ENCODE measurements at regions not wholly inside any gene's neighbourhood (a gene's known extent, or its start where the extent isn't known, plus 50 kb on each side); places are given as distances from the start of the nearest gene placed in this dataset.

GRCh38 chr1:87173231-87173630, 155.4 kb upstream of the LMO4 start:
- no peaks in the 10 kb centered on the region for H3K27me3 ChIP-seq (ENCODE audit: control insufficient read depth in 3 of 3, insufficient read depth in 3 of 3, low read length in 2 of 3)
- H3K36me3 ChIP-seq (ENCODE audit: control insufficient read depth in 4 of 4, insufficient read depth in 4 of 4, low read length in 4 of 4), result no peaks in the 10 kb centered on the region
- no peak overlapping the region for H3K4me3 ChIP-seq
- TF ChIP-seq CTCF (IDR thresholded peaks at IDR 0.05; ENCODE audit: control extremely low read depth, extremely low read depth), result no peak
- H3K9me3 ChIP-seq (ENCODE audit: control insufficient read depth in 4 of 4, insufficient read depth in 3 of 4, low read length in 3 of 4), result no peaks in the 10 kb centered on the region
- H3K9ac ChIP-seq (ENCODE audit: insufficient read depth in 1 of 2, low read length in 2 of 2), result no peak overlapping the region
- DNase-seq, result no peak
- WGBS, 2 donors, result 92 to 98% methylated on average over 3 of the region's 3 CpGs
- H3K27ac ChIP-seq (ENCODE audit: low read depth in 1 of 2, low read length in 1 of 2), result no peak overlapping the region
- no peak for ATAC-seq (ENCODE audit: insufficient read depth, low FRiP score)
- H3K4me1 ChIP-seq (ENCODE audit: control insufficient read depth in 5 of 5, insufficient read depth in 5 of 5, low read length in 5 of 5), result peaks cover 0 to 3% (median 0%) of the 10 kb centered on the region in 5 donors

GRCh38 chr1:87174724-87175245, 153.9 kb upstream of the LMO4 start:
- Histone ChIP-seq H3K9ac (ENCODE audit: insufficient read depth in 1 of 2, low read length in 2 of 2) (no peak overlapping the region), H3K4me3 (no peak overlapping the region), H3K4me1 (ENCODE audit: control insufficient read depth in 5 of 5, insufficient read depth in 5 of 5, low read length in 5 of 5) (peaks cover 0 to 8% (median 3%) of the 10 kb centered on the region in 5 donors), H3K36me3 (ENCODE audit: control insufficient read depth in 4 of 4, insufficient read depth in 4 of 4, low read length in 4 of 4) (no peaks in the 10 kb centered on the region), H3K27ac (ENCODE audit: low read depth in 1 of 2, low read length in 1 of 2) (no peak overlapping the region), H3K27me3 (ENCODE audit: control insufficient read depth in 3 of 3, insufficient read depth in 3 of 3, low read length in 2 of 3) (no peaks in the 10 kb centered on the region), H3K9me3 (ENCODE audit: control insufficient read depth in 4 of 4, insufficient read depth in 3 of 4, low read length in 3 of 4) (no peaks in the 10 kb centered on the region)
- no peak for TF ChIP-seq CTCF (IDR thresholded peaks at IDR 0.05; ENCODE audit: control extremely low read depth, extremely low read depth)
- peak; percentile 58 for ATAC-seq (ENCODE audit: insufficient read depth, low FRiP score)
- peak in 1 of 3 donors; percentile 68 for DNase-seq
- 60 to 80% methylated on average over 2 of the region's 2 CpGs for WGBS, 2 donors

GRCh38 chr1:87176087-87176486, 152.6 kb upstream of the LMO4 start:
- H3K27ac ChIP-seq (ENCODE audit: low read depth in 1 of 2, low read length in 1 of 2), result no peak overlapping the region
- no peaks in the 10 kb centered on the region for H3K9me3 ChIP-seq (ENCODE audit: control insufficient read depth in 4 of 4, insufficient read depth in 3 of 4, low read length in 3 of 4)
- no peaks in the 10 kb centered on the region for H3K27me3 ChIP-seq (ENCODE audit: control insufficient read depth in 3 of 3, insufficient read depth in 3 of 3, low read length in 2 of 3)
- WGBS, 2 donors, result 63 to 69% methylated on average over 5 of the region's 5 CpGs
- ATAC-seq (ENCODE audit: insufficient read depth, low FRiP score) (no peak), DNase-seq (no peak)
- no peak overlapping the region for H3K9ac ChIP-seq (ENCODE audit: insufficient read depth in 1 of 2, low read length in 2 of 2)
- peaks cover 0 to 18% (median 8%) of the 10 kb centered on the region in 5 donors for H3K4me1 ChIP-seq (ENCODE audit: control insufficient read depth in 5 of 5, insufficient read depth in 5 of 5, low read length in 5 of 5)
- no peak overlapping the region for H3K4me3 ChIP-seq
- TF ChIP-seq CTCF (IDR thresholded peaks at IDR 0.05; ENCODE audit: control extremely low read depth, extremely low read depth), result no peak
- no peaks in the 10 kb centered on the region for H3K36me3 ChIP-seq (ENCODE audit: control insufficient read depth in 4 of 4, insufficient read depth in 4 of 4, low read length in 4 of 4)

- H3K4me3 ChIP-seq, result no peak overlapping the region
- DNase-seq (no peak), ATAC-seq (ENCODE audit: insufficient read depth, low FRiP score) (no peak)
- H3K27me3 ChIP-seq (ENCODE audit: control insufficient read depth in 3 of 3, insufficient read depth in 3 of 3, low read length in 2 of 3), result no peaks in the 10 kb centered on the region
- H3K4me1 ChIP-seq (ENCODE audit: control insufficient read depth in 5 of 5, insufficient read depth in 5 of 5, low read length in 5 of 5), result peaks cover 0 to 18% (median 8%) of the 10 kb centered on the region in 5 donors
- no peak overlapping the region for H3K9ac ChIP-seq (ENCODE audit: insufficient read depth in 1 of 2, low read length in 2 of 2)
- no peaks in the 10 kb centered on the region for H3K36me3 ChIP-seq (ENCODE audit: control insufficient read depth in 4 of 4, insufficient read depth in 4 of 4, low read length in 4 of 4)
- TF ChIP-seq CTCF (IDR thresholded peaks at IDR 0.05; ENCODE audit: control extremely low read depth, extremely low read depth), result no peak
- WGBS, 2 donors, result 30 to 53% methylated on average over 5 of the region's 5 CpGs
- H3K27ac ChIP-seq (ENCODE audit: low read depth in 1 of 2, low read length in 1 of 2), result no peak overlapping the region
- no peaks in the 10 kb centered on the region for H3K9me3 ChIP-seq (ENCODE audit: control insufficient read depth in 4 of 4, insufficient read depth in 3 of 4, low read length in 3 of 4)
Measured at GRCh38 chr1:87176514-87176913, 152.2 kb upstream of the LMO4 start.

Data from lung (tissue), 11 donors.